ENCODE measurements at regions not wholly inside any gene's neighbourhood (a gene's known extent, or its start where the extent isn't known, plus 50 kb on each side); places are given as distances from the start of the nearest gene placed in this dataset.

DNA sequence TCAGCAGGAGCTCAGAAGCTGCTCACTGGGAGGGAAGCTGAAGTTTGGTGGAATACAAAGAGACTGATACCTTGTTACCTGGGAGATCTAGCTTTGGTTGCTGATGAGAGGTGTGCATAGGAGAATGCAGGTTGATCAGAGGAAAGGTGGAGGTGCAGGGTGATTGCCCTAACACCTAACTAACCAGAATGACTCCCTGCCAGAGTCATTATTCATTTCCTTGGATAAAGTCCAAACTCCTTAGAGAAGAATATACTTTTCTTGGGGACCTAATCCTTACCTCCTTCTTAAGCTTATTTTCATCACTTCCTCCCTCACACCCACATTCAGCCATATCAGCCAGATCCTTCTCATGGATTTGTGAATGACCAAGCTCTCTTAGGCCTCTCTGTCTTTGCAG lies 814.2 kb upstream of the TENM4 start:
- H3K27me3 ChIP-seq (ENCODE audit: control insufficient read depth, low read length), result no peaks in the 10 kb centered on the region
- no peaks in the 10 kb centered on the region for H3F3A ChIP-seq (ENCODE audit: control insufficient read depth, insufficient read depth)
- H3K79me2 ChIP-seq (ENCODE audit: control insufficient read depth, low read length), result no peaks in the 10 kb centered on the region
- no peak overlapping the region for H3K4me2 ChIP-seq (ENCODE audit: low read length)
- H3K36me3 ChIP-seq (ENCODE audit: control insufficient read depth, low read length), result no peaks in the 10 kb centered on the region
- TF ChIP-seq CTCF (IDR thresholded peaks at IDR 0.05; ENCODE audit: low read depth, low read length, poor library complexity, severe bottlenecking), result no peak
- TF ChIP-seq EZH2phosphoT487 (IDR thresholded peaks at IDR 0.05; ENCODE audit: borderline replicate concordance, low read length), result no peak
- H4K20me1 ChIP-seq (ENCODE audit: control insufficient read depth, insufficient read depth, low read depth, low read length), result no peaks in the 10 kb centered on the region
- H3K9me3 ChIP-seq (ENCODE audit: control insufficient read depth, insufficient read depth, low read length), result no peaks in the 10 kb centered on the region
- H3K27ac ChIP-seq (ENCODE audit: low read depth, low read length), result no peak overlapping the region
- no peaks in the 10 kb centered on the region for H3K9me2 ChIP-seq (replicated peaks; ENCODE audit: control insufficient read depth, low read length)
- H3K4me3 ChIP-seq (ENCODE audit: low read length), result no peak overlapping the region
- no peaks in the 10 kb centered on the region for H3K4me1 ChIP-seq (ENCODE audit: control insufficient read depth, low read length)

DNA sequence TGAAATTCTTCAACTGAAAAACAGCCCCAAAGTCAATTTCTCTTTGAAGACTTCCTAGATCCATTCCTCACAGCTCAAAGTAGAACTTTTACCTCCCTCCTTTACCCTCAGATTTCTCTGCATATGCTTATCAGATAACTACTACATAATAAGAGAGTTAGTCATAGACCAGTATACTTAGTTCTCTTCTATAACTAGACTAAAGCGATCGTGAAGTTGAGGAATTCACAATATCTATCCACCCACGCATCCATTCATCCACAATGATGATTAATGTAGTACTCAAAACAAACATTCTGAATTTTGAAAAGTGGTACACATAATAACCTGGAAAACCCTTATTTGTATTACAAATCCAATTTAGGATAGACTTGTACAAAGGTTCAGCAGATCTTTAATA lies 800.9 kb upstream of the TENM4 start:
- Histone ChIP-seq H3K27me3 (ENCODE audit: control insufficient read depth, low read length) (no peaks in the 10 kb centered on the region), H3K36me3 (ENCODE audit: control insufficient read depth, low read length) (no peaks in the 10 kb centered on the region), H3K4me2 (ENCODE audit: low read length) (no peak overlapping the region), H4K20me1 (ENCODE audit: control insufficient read depth, insufficient read depth, low read depth, low read length) (no peaks in the 10 kb centered on the region), H3K79me2 (ENCODE audit: control insufficient read depth, low read length) (no peaks in the 10 kb centered on the region), H3K4me3 (ENCODE audit: low read length) (no peak overlapping the region), H3F3A (ENCODE audit: control insufficient read depth, insufficient read depth) (no peaks in the 10 kb centered on the region), H3K4me1 (ENCODE audit: control insufficient read depth, low read length) (no peaks in the 10 kb centered on the region), H3K27ac (ENCODE audit: low read depth, low read length) (no peak overlapping the region), H3K9me3 (ENCODE audit: control insufficient read depth, insufficient read depth, low read length) (no peaks in the 10 kb centered on the region), H3K9me2 (replicated peaks; ENCODE audit: control insufficient read depth, low read length) (no peaks in the 10 kb centered on the region)
- TF ChIP-seq CTCF (IDR thresholded peaks at IDR 0.05; ENCODE audit: low read depth, low read length, poor library complexity, severe bottlenecking) (no peak), EZH2phosphoT487 (IDR thresholded peaks at IDR 0.05; ENCODE audit: borderline replicate concordance, low read length) (no peak)

DNA sequence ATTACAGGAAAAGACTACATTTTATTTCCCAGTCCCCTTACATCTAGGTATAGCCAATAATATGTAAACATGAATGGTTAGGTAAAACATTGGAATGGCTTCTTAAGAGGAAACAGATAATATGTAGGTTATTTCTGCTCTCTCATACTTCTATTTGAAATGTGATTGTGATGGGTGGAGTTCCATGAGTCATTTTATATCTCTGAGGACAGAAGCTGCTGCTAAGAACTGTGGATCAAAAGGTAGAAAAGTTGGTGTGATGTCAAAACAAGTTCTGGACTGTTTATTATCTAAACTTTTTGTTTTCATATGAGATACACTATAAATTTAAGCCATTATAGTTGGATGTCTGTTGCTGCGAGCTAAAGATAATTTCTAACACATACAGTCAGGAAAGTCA lies 799.4 kb upstream of the TENM4 start:
- TF ChIP-seq CTCF (IDR thresholded peaks at IDR 0.05; ENCODE audit: low read depth, low read length, poor library complexity, severe bottlenecking), result no peak
- TF ChIP-seq EZH2phosphoT487 (IDR thresholded peaks at IDR 0.05; ENCODE audit: borderline replicate concordance, low read length), result no peak
- H3K79me2 ChIP-seq (ENCODE audit: control insufficient read depth, low read length), result no peaks in the 10 kb centered on the region

GRCh38 chr11:80239217-80239616 lies 798.4 kb upstream of the TENM4 start:
- no peak overlapping the region for H3K4me3 ChIP-seq (ENCODE audit: low read length)
- H3K27ac ChIP-seq (ENCODE audit: low read depth, low read length), result no peak overlapping the region
- no peaks in the 10 kb centered on the region for H3K79me2 ChIP-seq (ENCODE audit: control insufficient read depth, low read length)
- H3K27me3 ChIP-seq (ENCODE audit: control insufficient read depth, low read length), result no peaks in the 10 kb centered on the region
- H3K4me2 ChIP-seq (ENCODE audit: low read length), result no peak overlapping the region
- no peaks in the 10 kb centered on the region for H3K4me1 ChIP-seq (ENCODE audit: control insufficient read depth, low read length)
- no peaks in the 10 kb centered on the region for H3K9me2 ChIP-seq (replicated peaks; ENCODE audit: control insufficient read depth, low read length)
- H4K20me1 ChIP-seq (ENCODE audit: control insufficient read depth, insufficient read depth, low read depth, low read length), result no peaks in the 10 kb centered on the region
- no peaks in the 10 kb centered on the region for H3K36me3 ChIP-seq (ENCODE audit: control insufficient read depth, low read length)
- no peaks in the 10 kb centered on the region for H3K9me3 ChIP-seq (ENCODE audit: control insufficient read depth, insufficient read depth, low read length)
- no peaks in the 10 kb centered on the region for H3F3A ChIP-seq (ENCODE audit: control insufficient read depth, insufficient read depth)
- TF ChIP-seq EZH2phosphoT487 (IDR thresholded peaks at IDR 0.05; ENCODE audit: borderline replicate concordance, low read length) (no peak), CTCF (IDR thresholded peaks at IDR 0.05; ENCODE audit: low read depth, low read length, poor library complexity, severe bottlenecking) (no peak)

More for the DNA sequence above, 799.4 kb upstream of the TENM4 start:
- no peaks in the 10 kb centered on the region for H3K4me1 ChIP-seq (ENCODE audit: control insufficient read depth, low read length)
- no peaks in the 10 kb centered on the region for H4K20me1 ChIP-seq (ENCODE audit: control insufficient read depth, insufficient read depth, low read depth, low read length)
- no peak overlapping the region for H3K4me2 ChIP-seq (ENCODE audit: low read length)
- no peak overlapping the region for H3K27ac ChIP-seq (ENCODE audit: low read depth, low read length)
- no peaks in the 10 kb centered on the region for H3K27me3 ChIP-seq (ENCODE audit: control insufficient read depth, low read length)
- no peaks in the 10 kb centered on the region for H3K9me3 ChIP-seq (ENCODE audit: control insufficient read depth, insufficient read depth, low read length)
- no peaks in the 10 kb centered on the region for H3K9me2 ChIP-seq (replicated peaks; ENCODE audit: control insufficient read depth, low read length)
- H3F3A ChIP-seq (ENCODE audit: control insufficient read depth, insufficient read depth), result no peaks in the 10 kb centered on the region
- H3K36me3 ChIP-seq (ENCODE audit: control insufficient read depth, low read length), result no peaks in the 10 kb centered on the region
- no peak overlapping the region for H3K4me3 ChIP-seq (ENCODE audit: low read length)
